ENCODE measurements at regions not wholly inside any gene's neighbourhood (a gene's known extent, or its start where the extent isn't known, plus 50 kb on each side); places are given as distances from the start of the nearest gene placed in this dataset.

DNA sequence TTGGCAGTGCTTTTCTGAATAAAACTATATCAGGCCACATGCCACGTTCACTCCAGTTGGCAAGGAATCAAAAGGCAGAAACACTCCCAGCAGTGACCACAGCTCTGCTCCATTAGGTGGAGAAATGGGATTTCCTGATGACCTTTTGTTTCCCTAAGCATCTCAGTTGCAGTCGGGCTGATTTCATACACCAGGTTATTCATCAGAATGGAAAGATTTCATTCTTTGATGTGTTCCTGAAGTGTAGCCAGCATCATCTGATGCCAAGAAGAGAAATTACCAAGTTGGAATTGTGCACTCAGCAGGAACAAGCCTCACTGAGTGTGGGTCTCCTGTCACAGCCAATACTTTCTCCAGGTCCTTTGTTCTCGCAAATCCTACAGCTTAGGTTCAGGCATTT, 193.7 kb downstream of the SPATA18 start:
- TF ChIP-seq CTCF (IDR thresholded peaks at IDR 0.05), result no peak
- TF ChIP-seq POLR2A (IDR thresholded peaks at IDR 0.05), result no peak

All from right lobe of liver (tissue), 4 donors.